HK-2 (cell line): ENCODE measurements at regions not wholly inside any gene's neighbourhood (a gene's known extent, or its start where the extent isn't known, plus 50 kb on each side); places are given as distances from the start of the nearest gene placed in this dataset.
A peak's percentile ranks its signal among the peaks of the same experiment; 100 is the strongest.

Source experiments
- DNase-seq: peaks from one replicate; pipeline ENCODE4 v3.0.0-alpha.2; 2018; ENCODE audit not compliant: unreplicated experiment

GRCh38 chr3:41143421-41144031 lies 55.8 kb upstream of the CTNNB1 start:
- no peak for DNase-seq

DNA sequence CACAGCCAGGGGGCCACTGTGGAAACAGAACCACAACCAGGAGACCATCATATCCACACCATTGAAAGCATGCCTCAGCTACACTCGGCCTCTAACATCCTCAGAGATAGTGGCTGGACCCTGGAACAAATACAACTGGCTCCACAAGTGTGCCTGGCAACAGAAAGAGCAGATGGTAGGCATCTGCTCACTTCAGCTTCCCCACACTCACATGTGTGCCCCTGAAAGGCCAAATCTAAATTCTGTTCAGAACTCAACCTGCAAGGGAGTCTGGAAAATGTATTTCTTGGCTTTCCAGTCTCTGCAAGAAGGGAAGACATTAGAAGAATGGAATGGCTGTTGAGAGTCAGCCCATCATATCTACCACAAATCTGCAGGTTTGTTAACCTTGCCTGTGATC lies 54.7 kb upstream of the CTNNB1 start:
- no peak for DNase-seq

- peak; percentile 25 for DNase-seq
Measured at GRCh38 chr3:41148478-41148877, 50.8 kb upstream of the CTNNB1 start.

DNA sequence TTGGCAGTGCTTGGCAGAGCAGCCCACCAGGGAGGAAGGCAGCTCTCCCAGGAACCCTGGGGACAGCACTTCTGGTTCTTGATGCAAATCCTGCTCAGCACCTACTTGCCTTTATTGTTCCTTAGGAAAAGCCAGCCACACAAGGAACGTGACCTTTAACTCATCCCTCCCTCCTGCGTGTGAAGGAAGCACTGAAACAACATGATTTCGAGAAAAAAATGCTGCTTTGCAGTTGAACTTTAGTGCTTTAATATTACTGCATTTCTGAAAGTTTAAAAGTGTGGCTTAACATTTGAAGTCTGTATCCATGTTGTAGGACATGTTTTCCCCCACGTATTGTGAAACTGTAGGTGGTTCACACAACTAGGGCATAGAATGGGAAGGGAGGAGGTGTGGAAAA lies 50.4 kb upstream of the CTNNB1 start:
- no peak for DNase-seq
